K562 (cell line): ENCODE measurements at regions not wholly inside any gene's neighbourhood (a gene's known extent, or its start where the extent isn't known, plus 50 kb on each side); places are given as distances from the start of the nearest gene placed in this dataset.

Experiments
- CBX3 ChIP-seq, 2 experiments: IDR thresholded peaks; 1 replicate in 1 of 2; 2 replicates in 1 of 2; pipeline ENCODE4 v1.6.1; 2012; ENCODE audit warnings: inconsistent platforms in 2 of 2, low read length in 2 of 2, borderline replicate concordance in 1 of 2, control low read depth in 1 of 2
- CXXC5 ChIP-seq: fragments of 250-450 bp; sonication (Bioruptor Pico); IDR thresholded peaks from 2 replicates; pipeline ENCODE4 v1.8.0; 2022; ENCODE audit warnings: inconsistent platforms, mild to moderate bottlenecking, moderate library complexity
- DACH1 ChIP-seq: fragments of 450-650 bp; IDR thresholded peaks from 2 replicates; pipeline ENCODE4 v1.6.1; 2018; ENCODE audit not compliant: partially characterized antibody
- DLX4 ChIP-seq: fragments of 250-450 bp; sonication (Bioruptor Pico); IDR thresholded peaks from 2 replicates; pipeline ENCODE4 v1.6.1; 2021; ENCODE audit warnings: mild to moderate bottlenecking
- E2F8 ChIP-seq: fragments of 450-650 bp; IDR thresholded peaks from 2 replicates; pipeline ENCODE4 v1.7.1; 2018; ENCODE audit warnings: mild to moderate bottlenecking, low read depth; ENCODE audit not compliant: partially characterized antibody
- HES1 ChIP-seq: fragments of 450-650 bp; IDR thresholded peaks from 2 replicates; pipeline ENCODE4 v1.6.1; 2016; ENCODE audit warnings: low read depth, mild to moderate bottlenecking, moderate library complexity
- HNRNPUL1 ChIP-seq: fragments of 200-400 bp; formaldehyde crosslinking; IDR thresholded peaks from 2 replicates; pipeline ENCODE4 v1.6.1; 2017; ENCODE audit warnings: low read length
- KAT8 ChIP-seq: fragments of 450-650 bp; IDR thresholded peaks from 2 replicates; pipeline ENCODE4 v1.6.1; 2016; ENCODE audit warnings: low read depth, mild to moderate bottlenecking
- KLF6 ChIP-seq: fragments of 250-450 bp; sonication (Bioruptor Pico); IDR thresholded peaks from 2 replicates; pipeline ENCODE4 v1.4.0; 2020; ENCODE audit warnings: mild to moderate bottlenecking, moderate library complexity, borderline replicate concordance
- MCM7 ChIP-seq, 2 experiments: fragments of 450-650 bp; IDR thresholded peaks; 2 replicates each; pipeline ENCODE4 v1.6.1; 2016 to 2018
- MYC ChIP-seq, 2 experiments: fragments of 250-450 bp in 1 of 2; sonication (Bioruptor Pico) in 1 of 2; IDR thresholded peaks; 2 replicates each; pipeline versions ENCODE4 v1.5.1 to v1.6.1; 2012 to 2021; ENCODE audit warnings: low read depth in 2 of 2, borderline replicate concordance in 1 of 2, improper control_type of control experiment in 1 of 2, low read length in 1 of 2, mild to moderate bottlenecking in 1 of 2, moderate library complexity in 1 of 2
- NR2F6 ChIP-seq: fragments of 450-650 bp; formaldehyde crosslinking; IDR thresholded peaks from 2 replicates; pipeline ENCODE4 v1.4.0; 2020; ENCODE audit warnings: mild to moderate bottlenecking
- POLR2A ChIP-seq: fragments of 450-650 bp; conservative IDR thresholded peaks from 2 replicates; pipeline ENCODE4 v1.6.1; 2016
- POLR2G ChIP-seq: fragments of 200-400 bp; formaldehyde crosslinking; IDR thresholded peaks from 2 replicates; pipeline ENCODE4 v1.6.1; 2017; ENCODE audit warnings: low read depth, mild to moderate bottlenecking, antibody characterized with exemption, low read length, moderate library complexity
- SRSF3 ChIP-seq: fragments of 200-400 bp; formaldehyde crosslinking; IDR thresholded peaks from 2 replicates; pipeline ENCODE4 v1.6.1; 2016; ENCODE audit warnings: mild to moderate bottlenecking, low read length, moderate library complexity; ENCODE audit not compliant: insufficient read depth
- STAT5B ChIP-seq: fragments of 250-450 bp; sonication (Bioruptor Pico); IDR thresholded peaks from 2 replicates; pipeline ENCODE4 v1.8.0; 2021; ENCODE audit warnings: mild to moderate bottlenecking, inconsistent platforms
- TFE3 ChIP-seq: fragments of 450-650 bp; formaldehyde crosslinking; IDR thresholded peaks from 2 replicates; pipeline ENCODE4 v1.4.0; 2020; ENCODE audit warnings: mild to moderate bottlenecking, mixed read lengths
- THRB ChIP-seq: fragments of 450-650 bp; formaldehyde crosslinking; conservative IDR thresholded peaks from 2 replicates; pipeline ENCODE4 v1.4.0; 2022; ENCODE audit warnings: mild to moderate bottlenecking, missing genetic modification characterization
- TRIM28 ChIP-seq: fragments of 450-650 bp; IDR thresholded peaks from 2 replicates; pipeline ENCODE4 v1.6.1; 2017
- ZEB2 ChIP-seq: fragments of 450-650 bp; IDR thresholded peaks from 2 replicates; pipeline ENCODE4 v1.6.1; 2016
- ZNF274 ChIP-seq: IDR thresholded peaks from 2 replicates; pipeline ENCODE4 v1.6.1; 2011; ENCODE audit warnings: low read depth, mild to moderate bottlenecking, low read length, moderate library complexity, borderline replicate concordance
- ZNF384 ChIP-seq: IDR thresholded peaks from 2 replicates; pipeline ENCODE4 v1.6.1; 2012; ENCODE audit warnings: low read depth, low read length, improper control_type of control experiment
- ZNF445 ChIP-seq: fragments of 250-450 bp; sonication (Bioruptor Pico); IDR thresholded peaks from 2 replicates; pipeline ENCODE4 v1.4.0; 2020; ENCODE audit warnings: low read depth, mild to moderate bottlenecking, moderate library complexity

GRCh38 chr3:32056559-32057290 is 49.7 kb upstream of the GPD1L start (continued):
- TF ChIP-seq CXXC5 (CRISPR knock-in tag) (no peak), MCM7 (IDR thresholded peaks at IDR 0.05) (no peak), SRSF3 (no peak), ZNF274 (no peak), HNRNPUL1 (no peak), STAT5B (no peak), THRB (CRISPR knock-in tag) (peak; percentile 75; the same call in 1 of the 2 replicates), NR2F6 (CRISPR knock-in tag) (0 out of 2 replicates have a peak, but pooled peaks have one; percentile 62), MYC (IDR thresholded peaks at IDR 0.05; ENCODE audit: low read depth, low read length) (no peak), MYC (CRISPR knock-in tag; IDR thresholded peaks at IDR 0.05; ENCODE audit: borderline replicate concordance, low read depth) (no peak), TFE3 (0 out of 2 replicates have a peak, but pooled peaks have one; percentile 24), TRIM28 (no peak), POLR2G (no peak), ZNF384 (no peak), DLX4 (CRISPR knock-in tag) (no peak), DACH1 (no peak), CBX3 (IDR thresholded peaks at IDR 0.05; ENCODE audit: borderline replicate concordance in 1 of 2, low read length in 2 of 2) (no peak), ZEB2 (no peak), KLF6 (CRISPR knock-in tag) (peak; percentile 91; the same call in 1 of the 2 replicates), ZNF445 (CRISPR knock-in tag) (no peak), KAT8 (no peak), HES1 (no peak), POLR2A (no peak), E2F8 (no peak)
